KG1 (cell line): ENCODE measurements at regions not wholly inside any gene's neighbourhood (a gene's known extent, or its start where the extent isn't known, plus 50 kb on each side); places are given as distances from the start of the nearest gene placed in this dataset.

Source experiments
- DNase-seq: peaks from one replicate; lab custom pipeline; 2025; lab: John Stamatoyannopoulos, UW

DNA sequence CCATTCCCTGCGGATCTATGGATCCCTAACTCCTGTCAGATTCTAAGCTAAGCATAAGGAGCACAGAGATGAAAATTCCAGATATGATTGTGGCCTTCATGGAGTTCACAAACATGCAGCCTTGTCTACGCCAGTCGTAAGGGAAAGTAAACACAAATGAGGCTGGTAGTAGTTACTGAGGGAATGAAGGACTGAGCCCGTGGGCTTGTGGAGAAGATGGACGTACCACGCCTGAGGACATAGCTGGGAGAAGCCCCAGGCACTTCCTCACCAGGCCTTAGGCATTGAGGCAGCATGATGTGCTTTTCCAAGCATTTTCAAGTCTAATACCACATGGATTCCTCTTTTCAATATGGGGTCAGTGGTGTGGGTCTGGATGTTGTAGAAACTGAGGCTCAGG is 515.2 kb downstream of the BCL11B start:
- no peak for DNase-seq

DNA sequence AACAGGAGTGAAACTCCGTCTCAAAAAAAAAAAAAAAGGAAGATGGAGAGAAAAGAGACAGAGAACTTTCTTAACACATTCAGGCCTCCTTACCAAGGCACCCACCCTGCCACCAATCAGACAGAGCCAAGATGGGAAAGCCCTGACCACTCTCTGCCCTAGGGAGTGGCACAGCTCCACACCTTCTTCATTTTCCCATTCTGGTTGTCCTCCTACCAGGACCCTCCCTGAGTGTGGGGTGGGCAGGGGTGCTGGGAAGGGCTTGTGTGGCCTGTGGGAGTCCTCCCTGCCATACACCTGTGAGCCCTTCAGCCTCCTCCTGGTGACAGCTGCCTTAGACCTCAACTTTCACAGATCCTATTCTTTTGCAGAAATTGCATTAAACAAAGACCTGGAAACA is 513.6 kb downstream of the BCL11B start:
- DNase-seq: no peak

DNA sequence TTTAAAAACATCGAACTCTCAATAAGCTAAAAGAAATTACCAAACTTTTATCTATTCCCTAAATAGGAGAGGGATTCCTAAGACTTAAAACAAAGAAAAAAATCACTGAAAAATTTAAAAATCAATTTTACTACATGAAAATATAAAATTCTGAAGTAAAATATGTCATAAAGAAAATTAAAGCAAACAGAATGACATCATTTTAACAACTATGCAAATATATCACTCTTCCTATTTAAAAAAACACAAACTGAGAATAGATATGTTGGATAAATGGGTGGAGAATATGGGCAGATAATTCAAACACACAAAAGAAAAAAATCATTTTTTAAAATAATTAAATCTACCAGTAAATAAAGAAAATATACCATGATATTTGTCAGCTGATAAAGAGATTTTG is 510.0 kb downstream of the BCL11B start:
- no peak for DNase-seq

DNA sequence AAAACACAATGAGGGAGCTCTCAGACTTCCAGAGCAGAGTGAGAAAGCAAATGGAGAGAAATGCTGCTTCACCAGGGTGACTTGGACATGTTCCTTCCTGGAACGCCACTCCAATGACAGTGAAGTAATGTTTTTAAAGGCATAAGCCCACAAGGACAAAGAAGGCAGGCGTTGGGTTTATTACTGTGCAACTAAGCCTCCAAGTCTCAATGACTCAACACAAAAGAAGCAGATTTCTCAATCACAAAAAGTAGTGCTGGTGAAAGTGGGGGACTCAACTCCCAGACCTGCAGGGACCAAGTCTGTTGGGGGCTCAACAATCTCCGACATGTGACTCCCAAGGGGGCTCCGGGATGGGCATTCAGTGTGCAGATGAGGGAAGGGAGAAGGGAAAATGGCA is 505.2 kb downstream of the BCL11B start:
- no peak for DNase-seq

DNA sequence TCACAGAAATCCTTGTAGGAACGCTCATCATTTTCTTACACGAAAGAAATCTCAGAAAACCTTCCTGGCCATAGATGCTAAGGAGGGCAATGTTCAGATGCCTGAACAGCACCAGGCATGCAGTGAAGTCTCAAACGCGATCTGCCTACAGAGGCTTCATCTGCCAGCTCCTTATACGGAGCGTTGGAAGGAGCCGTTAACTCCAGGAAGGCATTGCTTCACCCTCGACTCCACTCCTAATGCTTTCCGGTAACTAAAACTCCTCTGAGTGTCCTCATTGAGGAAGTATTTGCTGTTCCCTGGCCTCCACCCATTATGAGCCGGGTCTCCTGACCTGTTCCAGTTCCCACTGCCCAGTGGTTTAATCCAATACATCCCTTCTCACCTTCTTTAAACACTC is 502.7 kb downstream of the BCL11B start:
- DNase-seq: no peak

DNA sequence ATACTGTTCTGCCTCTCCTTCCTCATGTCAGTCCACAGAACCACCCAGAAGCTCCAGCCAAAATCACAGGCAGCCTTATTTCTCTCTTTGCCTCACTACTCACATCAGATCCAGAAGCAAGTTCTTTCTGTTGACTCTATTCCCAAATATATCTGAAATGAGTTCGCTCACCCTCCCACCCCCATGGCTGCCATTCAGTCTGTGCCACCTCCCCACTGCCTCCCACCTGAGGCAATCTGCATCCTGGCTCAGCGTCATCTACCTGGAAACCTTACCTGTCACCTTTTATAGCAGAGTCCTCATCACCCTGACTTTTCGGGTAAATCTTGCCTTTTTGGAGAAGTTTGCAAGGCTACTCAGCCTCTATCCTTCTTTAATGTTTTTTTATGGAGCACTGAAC is 501.8 kb downstream of the BCL11B start:
- DNase-seq: no peak

DNA sequence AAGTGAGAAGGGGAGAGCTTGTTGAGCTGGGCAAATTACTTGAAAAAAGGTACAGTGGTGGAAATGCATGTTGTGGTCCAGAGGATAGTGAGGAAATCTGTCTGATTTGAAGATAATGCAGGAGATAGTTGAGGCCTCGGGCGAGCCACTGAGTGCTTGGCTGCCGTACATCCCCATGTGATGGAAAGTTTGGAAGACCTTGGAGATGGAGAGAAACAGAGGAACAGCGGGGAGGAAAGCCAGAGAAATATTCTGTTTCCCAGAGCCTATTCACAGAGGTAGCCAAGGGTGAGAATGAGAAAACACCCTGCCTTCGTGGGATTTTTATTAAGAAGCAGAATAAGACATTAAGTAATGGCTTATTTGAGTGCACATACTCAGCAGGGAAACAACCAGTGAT is 498.2 kb downstream of the BCL11B start:
- DNase-seq: no peak

DNA sequence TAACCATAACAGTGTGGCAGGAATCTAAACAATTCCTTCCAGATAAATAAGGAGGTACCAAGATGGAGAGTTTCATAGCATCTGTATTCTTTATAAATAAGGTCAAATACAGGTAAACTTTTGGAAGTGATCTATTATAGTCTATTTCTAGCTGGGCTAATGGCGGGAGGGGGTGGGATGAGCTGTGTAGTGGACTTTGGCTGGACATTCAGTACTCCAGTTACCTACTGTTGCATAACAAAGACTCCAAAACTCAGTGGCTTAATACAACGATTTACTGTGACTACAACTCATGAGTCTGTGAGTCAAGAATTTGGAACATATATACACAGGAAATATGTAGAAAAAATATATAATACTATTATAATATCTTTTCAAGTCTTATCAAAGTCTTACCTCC is 496.1 kb downstream of the BCL11B start:
- DNase-seq: no peak

DNA sequence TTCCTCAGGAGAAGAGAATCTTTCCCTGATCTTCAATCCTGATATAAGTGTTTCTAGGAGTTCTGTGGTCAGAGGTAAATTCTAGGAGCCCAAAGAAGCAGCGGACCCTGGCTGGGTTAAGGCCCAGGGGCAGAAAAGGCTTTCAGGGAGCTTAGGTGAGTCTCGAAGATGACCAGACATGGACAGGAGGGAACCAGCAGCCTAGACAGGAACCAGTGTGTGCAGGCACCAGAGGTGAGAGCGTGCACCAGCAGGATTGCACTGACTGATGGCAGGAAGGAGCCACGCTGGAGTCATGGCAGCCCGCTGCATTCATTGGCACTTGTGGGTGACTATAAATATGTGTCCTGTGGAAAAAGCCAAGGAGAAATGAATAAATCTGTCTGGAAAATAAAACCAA is 489.9 kb downstream of the BCL11B start:
- no peak for DNase-seq

DNA sequence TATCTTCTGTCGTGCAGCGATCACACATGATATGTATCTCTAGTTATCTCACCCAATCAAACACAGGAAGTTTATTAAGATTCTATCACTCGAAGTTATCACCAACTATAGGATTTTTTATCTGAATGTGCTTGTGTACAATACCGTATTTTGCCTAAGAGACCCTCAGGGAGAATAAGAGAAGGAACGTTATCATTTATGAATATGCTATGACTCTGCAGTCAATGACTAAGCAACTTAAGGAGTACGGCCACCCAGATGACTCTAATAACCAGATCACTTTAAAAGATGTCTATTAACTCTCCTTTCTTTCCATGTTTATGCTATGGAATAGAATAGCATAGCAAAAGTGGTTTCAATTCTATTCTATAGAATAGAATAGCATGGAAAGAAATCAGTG is 486.4 kb downstream of the BCL11B start:
- DNase-seq: no peak

DNA sequence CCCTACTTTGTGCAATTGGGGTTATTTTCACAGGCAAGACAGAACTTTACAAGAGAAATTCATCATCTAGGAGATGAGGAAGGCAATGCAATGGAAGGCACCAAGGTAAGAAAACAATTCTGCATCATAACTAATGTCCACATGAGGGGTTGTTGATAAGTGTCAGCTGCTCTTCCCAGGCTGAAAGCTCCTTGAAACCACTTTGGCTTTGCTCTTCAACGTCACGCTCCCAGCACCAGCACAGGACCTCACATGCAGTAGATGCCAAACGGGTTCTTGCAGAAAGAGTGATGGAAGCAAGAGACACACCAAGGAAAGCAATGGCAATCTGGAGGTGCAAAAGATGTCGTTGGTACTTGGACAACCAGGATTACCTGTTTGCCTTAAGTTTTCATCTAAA is 485.5 kb downstream of the BCL11B start:
- no peak for DNase-seq

DNA sequence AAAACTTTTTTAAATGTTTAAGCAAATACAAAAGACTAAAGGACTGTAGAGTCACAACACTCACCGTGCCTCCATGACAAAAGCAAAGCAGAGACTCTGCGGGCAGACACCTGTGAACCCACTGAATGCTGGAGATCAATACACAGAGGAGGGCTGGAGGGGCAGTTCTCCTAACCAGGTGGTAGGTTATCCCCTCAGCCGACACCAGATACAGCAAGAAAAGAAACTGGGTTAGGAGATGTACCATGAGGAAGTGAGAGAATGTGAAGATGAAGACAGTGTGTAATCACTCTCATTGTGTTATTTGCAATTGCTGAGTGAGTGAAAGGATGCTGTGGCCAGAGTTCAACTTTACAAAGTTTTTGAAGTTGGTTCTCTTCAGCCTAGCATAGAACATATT is 480.3 kb downstream of the BCL11B start:
- DNase-seq: no peak

DNA sequence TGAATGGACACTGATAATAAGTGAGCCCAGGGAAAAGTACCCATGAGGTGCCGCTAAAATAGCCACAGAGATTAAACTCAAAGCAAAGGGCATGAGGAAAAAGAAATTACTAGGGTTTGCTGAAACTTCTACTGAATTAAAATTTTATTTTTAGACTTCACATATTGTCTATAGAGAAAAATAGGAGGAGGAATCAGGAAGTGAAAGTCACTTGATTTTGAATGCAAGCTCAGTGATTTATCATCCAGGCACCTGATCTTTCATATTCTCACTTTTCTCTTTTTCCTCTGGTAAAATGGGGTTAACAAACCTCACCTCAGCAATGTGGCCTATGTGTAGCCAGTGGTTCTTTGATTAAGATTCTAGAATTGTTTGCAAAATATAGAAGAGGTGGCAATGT is 479.8 kb downstream of the BCL11B start:
- no peak for DNase-seq

DNA sequence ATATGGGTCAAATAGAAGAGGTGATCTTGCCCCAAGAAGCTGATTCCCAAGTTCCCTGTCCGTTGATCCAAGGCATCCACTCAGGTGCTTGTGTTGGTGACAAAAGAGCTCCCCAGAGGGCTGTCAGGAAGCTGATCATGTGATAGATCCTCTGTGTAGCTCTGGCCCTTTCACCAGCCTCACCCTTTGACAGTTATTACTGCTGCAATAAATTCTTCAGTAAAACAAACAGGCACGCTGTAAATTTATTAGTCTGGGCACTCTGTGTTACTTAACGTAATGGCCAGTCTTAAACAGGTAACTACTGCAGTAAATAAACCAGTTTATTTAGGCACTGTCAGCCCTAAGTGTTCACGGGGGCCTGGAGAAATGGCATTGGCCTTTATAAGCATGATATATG is 473.9 kb downstream of the BCL11B start:
- DNase-seq: no peak

DNA sequence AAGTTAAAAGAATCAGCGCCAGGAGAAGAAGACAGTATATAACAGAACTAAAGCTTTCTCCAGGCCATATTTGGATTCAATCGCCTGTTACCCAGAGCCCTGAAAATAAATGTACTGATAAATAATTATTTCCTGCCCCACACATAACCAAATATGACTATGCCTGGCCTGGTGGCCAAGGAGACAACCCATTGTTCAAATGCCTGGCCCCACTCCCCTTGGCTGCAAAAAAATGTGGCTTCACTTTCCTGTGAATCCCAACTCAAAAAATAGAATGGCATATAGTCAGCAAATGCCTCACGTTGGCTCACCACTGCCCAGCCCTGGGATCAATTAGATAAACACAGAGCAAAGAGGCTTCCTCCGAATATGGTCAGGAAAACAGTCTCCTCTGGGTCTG is 472.1 kb downstream of the BCL11B start:
- DNase-seq: no peak

DNA sequence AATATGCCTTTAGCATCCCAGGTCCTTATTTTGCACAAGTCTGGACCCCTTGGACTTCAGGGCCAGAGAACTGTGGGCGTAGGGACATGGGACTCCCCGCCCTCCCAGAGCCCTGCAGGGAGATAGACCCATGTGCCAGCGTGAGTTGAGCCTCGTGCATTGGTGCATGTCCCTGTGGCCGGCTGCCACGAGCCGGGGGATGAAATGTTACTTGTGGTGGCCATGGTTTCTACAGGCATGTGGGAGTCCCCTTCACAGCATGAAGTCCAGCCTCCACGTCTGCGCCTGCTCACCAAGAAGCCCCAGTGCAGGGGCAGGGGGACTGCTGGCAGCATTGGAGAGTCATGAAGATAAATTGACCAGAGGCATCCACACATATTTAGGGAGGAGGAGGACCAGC is 470.0 kb downstream of the BCL11B start:
- no peak for DNase-seq

DNA sequence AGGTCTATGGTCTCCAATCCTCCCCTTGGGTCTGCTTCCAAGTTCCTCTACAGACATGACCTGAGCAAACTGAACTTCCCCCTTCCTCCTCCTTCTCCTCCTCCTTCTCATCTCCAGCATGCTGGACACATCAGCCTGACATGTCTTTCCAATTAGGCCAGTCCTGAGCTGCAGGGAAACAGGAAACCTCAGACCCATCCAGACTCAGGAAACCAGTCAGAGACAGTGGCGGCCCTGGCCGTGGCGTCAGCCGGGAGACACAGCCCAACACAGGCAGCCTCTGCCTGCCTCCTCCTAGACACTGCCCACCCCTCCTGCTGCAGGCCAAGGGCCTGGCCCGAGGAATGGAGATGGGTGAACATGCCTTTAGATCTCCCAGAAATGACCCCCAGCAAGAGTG is 468.8 kb downstream of the BCL11B start:
- no peak for DNase-seq

DNA sequence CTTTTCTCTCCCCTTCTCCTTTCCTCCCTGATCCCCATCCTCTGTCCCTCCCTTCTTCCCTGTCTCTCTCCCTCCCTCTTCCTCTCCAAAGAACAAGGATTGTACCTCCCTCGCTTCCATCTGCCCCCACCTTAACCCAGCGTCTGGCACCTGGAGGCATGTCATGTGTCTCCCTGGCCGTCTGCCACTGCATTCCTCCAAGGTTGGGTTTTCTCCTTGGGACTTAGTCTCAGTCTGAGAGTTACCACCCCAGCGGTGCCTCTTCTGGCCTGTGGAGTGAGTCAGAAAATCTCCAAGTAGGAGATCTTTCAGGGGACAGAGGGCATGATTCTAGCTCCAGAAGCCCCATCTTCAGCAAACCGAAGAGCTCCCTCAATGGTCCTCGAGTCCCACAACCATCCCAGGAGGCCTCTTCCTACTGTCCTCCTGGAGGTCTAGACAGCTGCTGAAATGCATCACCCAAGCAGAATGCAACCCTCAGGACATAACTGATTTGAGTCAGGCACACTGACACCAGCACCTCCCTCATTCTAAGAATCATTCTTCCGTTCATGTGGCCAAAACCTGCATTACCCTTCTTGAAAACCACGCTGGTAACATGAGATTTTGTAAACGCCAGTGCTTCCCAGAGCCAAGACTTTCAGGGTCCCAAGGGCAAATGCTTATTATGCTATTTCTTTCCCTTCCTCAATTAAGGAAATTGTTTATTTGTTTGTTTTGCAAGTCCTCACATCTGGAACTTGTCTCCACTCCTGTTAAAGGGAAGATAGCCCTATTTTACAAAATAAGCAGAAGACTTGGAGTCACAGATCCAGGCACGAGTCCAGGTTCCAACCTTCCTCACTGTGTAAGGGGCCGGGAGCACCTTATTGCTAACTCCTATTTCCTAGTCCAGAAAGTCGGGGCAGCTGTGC is 463.2 kb downstream of the BCL11B start:
- DNase-seq: no peak

DNA sequence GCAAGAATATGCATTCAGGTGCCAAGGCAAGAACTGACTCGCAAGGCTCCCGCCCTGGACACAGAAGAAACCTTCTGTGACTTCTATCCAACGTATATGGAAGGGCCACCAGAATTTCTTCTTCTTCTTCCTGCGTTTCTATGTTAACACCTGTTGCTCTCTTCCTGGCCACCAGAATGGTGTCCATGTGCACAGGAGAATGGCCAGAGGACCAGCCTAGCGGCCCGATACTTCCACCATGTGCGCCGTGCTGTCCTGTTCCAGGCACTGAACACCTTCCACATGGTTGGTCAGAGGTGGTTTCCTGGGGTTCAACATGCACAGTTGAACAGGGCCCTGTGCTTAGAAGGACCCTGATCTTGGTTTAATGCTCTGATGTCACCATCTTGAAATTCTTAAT is 455.8 kb downstream of the BCL11B start:
- DNase-seq: no peak

DNA sequence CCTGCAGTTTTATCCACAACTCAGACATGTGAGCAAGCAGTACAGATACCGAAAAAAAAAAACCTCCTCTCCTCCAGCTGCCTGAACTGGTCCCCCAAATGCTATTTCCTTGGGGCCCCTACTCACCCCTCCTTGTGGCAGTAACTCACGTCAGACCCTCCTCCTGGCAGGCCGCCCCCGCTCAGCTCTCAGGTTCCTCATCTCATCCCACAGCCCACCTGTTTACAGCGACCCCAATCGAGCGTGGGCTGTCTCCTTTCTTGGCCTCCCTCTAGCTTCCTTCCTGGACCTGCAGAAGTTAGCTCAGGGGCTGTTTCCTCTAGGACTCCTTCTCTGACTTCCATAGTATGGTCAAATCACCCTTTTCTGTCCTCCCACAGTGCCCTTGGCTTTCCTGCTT is 455.3 kb downstream of the BCL11B start:
- no peak for DNase-seq

DNA sequence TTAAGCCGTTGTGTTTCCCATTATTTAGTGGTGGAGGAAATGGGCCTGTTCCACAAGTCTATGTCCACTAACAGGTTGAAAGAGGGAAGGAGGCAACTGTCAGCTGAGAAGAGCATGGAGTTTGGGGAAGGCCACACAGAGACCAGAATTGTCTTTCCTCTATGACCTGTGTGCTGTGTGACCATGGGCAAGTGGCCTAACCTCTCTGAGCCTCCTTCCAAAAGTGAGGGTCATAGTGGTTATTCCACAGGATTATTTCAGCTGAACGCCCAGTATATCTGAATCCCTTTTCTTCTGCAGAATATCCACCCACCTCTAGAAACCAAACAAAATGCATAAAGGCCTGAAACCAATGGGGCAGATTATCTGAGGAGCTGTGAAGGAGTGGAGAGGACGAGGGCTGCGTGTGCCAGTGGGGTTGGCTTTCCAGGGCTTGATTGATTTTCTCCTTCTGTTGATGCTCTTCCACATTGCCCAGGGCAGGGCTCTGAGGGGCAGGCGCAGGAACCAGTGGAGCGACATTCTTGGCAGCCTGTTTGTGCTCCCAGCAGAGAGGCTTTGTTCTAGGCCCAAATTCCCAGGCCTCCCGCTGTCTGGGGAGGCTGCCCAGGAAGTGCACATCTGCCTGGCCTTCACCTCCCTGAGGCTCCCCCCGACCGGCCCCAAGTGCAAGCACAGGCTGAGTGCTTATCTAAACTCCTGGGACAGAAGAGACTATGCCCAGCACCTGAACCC is 452.7 kb downstream of the BCL11B start:
- DNase-seq: no peak

DNA sequence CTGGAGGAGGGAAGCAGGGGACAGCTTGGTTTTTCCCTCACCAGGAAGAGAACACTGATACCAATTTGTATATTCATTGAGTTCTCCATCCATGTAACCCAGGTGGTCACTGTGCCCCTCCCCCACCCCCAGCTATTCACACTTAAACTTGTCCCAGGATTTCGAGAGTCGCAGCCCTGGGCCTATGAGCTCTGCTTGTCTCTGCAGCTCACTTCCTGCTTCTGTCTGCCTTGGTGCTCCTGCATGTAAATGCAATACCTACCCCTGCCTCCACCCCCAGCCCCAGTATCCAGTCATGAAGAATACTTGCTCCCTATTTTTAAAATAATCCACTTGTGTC is 452.2 kb downstream of the BCL11B start:
- DNase-seq: no peak

DNA sequence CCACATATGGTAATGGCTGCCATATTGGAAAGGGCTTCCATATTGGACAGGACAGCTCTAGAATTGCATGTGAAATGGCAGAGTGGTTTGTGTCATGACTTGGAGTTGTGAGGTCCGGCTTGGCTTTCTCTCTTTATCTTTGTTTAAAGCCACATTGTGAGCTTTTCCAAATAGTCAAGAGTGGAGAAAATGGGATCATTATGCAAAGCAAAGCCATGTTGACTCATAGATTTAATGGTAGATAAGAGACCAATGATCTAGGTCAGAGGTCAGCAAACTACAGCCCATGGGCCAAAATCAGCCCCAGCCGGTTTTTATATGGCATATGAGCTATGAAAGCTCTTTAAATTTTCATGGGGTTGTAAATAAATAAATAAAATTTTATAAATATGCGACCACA is 449.1 kb downstream of the BCL11B start:
- DNase-seq: no peak

DNA sequence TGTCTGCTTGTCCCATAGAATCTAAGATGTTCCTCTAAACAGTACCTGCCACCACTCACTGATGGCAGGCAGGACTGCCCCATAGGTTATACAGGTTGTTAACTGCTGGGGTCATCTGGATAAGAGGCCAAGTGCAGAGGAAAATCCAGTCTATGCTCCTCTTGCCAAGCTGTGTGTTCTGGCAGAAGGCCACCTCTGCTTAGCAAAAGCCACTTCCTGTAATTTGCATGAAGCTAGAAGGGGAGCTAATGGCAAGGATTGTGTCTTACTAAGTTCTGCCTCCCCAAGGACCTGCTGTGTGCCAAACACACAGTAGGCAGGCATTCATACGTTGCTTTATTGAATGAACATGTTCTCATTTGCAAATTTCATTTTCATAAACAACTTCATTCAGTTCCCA is 445.4 kb downstream of the BCL11B start:
- no peak for DNase-seq
